Skeletal muscle tissue (tissue), 3 donors: ENCODE measurements at regions not wholly inside any gene's neighbourhood (a gene's known extent, or its start where the extent isn't known, plus 50 kb on each side); places are given as distances from the start of the nearest gene placed in this dataset.

Experiments used
- H3K27ac ChIP-seq: one replicate; pipeline ENCODE4 v1.7.0; 2013; ENCODE audit warnings: mild to moderate bottlenecking, low read depth, low read length, inconsistent platforms
- H3K27me3 ChIP-seq, 3 donors: one replicate each; pipeline ENCODE4 v1.7.0; 2013; ENCODE audit warnings: low read length in 3 of 3; ENCODE audit not compliant: control insufficient read depth in 3 of 3, insufficient read depth in 3 of 3
- H3K36me3 ChIP-seq, 3 donors: one replicate each; pipeline ENCODE4 v1.7.0; 2013; ENCODE audit warnings: low read length in 3 of 3; ENCODE audit not compliant: control insufficient read depth in 3 of 3, insufficient read depth in 3 of 3
- H3K4me1 ChIP-seq, 3 donors: one replicate each; pipeline ENCODE4 v1.7.0; 2013; ENCODE audit warnings: low read length in 3 of 3, mild to moderate bottlenecking in 3 of 3; ENCODE audit not compliant: control insufficient read depth in 3 of 3, insufficient read depth in 3 of 3
- H3K4me3 ChIP-seq, 3 donors: one replicate each; pipeline ENCODE4 v1.7.0; 2013; ENCODE audit warnings: low read length in 3 of 3
- H3K9ac ChIP-seq, 3 donors: one replicate each; pipeline ENCODE4 v1.7.0; 2013; ENCODE audit warnings: low read length in 3 of 3, mild to moderate bottlenecking in 3 of 3, moderate library complexity in 2 of 3, low read depth in 1 of 3
- H3K9me3 ChIP-seq, 3 donors: one replicate each; pipeline ENCODE4 v1.7.0; 2013; ENCODE audit warnings: low read length in 3 of 3; ENCODE audit not compliant: control insufficient read depth in 3 of 3
- donor health status: Osteomylitis.

DNA sequence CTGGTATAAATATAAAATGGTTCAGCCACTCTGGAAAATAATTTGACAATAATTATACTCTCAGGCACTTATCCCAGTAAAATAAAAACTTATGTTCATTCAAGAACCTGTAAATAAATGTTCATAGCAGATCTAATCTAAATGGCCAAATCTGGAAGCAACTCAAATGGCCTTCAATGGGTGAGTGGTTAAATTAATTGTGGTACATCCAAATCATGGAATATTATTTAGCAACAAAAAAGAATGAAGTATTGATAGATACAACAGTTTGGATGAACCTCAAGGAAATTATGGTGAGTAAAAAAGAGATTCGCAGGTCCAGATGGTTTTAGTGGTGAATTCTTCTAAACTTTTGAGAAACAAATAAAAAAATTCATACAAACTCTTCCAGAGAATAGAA is 287.0 kb upstream of the ZC3H12C start:
- Histone ChIP-seq H3K4me1 (no peaks in the 10 kb centered on the region), H3K27ac (no peak overlapping the region), H3K4me3 (no peak overlapping the region), H3K27me3 (no peaks in the 10 kb centered on the region), H3K9ac (no peak overlapping the region), H3K9me3 (no peaks in the 10 kb centered on the region), H3K36me3 (no peaks in the 10 kb centered on the region)

DNA sequence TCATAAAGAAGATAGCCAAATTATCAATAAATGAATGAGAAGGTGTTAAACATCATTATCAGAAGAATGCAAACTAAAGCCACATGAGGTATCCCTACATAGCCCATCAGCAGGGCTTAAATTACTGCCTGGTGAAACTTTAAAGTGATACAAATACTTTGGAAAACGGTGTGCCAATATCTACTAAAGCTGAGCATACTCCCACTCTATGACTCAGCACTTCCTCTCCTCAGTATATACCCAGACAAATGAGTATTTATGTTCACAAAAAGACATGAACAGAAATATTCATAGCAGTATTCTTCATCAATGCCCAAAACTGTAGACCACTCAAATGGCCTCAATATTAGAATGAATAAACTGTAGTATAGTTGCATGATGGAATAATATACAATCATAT is 284.6 kb upstream of the ZC3H12C start:
- Histone ChIP-seq H3K4me3 (no peak overlapping the region), H3K9me3 (no peaks in the 10 kb centered on the region), H3K4me1 (no peaks in the 10 kb centered on the region), H3K9ac (no peak overlapping the region), H3K36me3 (no peaks in the 10 kb centered on the region), H3K27me3 (no peaks in the 10 kb centered on the region), H3K27ac (no peak overlapping the region)

DNA sequence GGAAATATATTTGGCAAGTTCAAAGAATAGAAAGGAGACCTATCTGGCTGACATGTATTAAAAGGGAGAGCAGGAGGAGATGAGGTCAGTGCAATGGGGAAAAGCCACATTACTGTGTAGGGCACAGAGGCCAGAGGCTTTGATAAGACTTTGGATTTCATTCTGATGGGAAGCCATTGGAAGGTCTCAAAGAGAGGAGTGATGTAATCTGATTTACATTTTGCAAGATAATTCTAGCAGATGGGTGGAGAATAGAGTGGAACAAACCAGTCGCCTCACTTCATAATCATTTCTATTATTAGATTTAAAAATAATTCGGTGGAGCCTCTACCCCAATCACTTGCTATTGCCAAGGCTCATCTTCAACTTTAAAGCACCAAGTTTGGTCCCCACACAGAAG is 278.4 kb upstream of the ZC3H12C start:
- Histone ChIP-seq H3K9ac (no peak overlapping the region), H3K36me3 (no peaks in the 10 kb centered on the region), H3K27ac (no peak overlapping the region), H3K9me3 (no peaks in the 10 kb centered on the region), H3K4me3 (no peak overlapping the region), H3K27me3 (no peaks in the 10 kb centered on the region), H3K4me1 (no peaks in the 10 kb centered on the region)

DNA sequence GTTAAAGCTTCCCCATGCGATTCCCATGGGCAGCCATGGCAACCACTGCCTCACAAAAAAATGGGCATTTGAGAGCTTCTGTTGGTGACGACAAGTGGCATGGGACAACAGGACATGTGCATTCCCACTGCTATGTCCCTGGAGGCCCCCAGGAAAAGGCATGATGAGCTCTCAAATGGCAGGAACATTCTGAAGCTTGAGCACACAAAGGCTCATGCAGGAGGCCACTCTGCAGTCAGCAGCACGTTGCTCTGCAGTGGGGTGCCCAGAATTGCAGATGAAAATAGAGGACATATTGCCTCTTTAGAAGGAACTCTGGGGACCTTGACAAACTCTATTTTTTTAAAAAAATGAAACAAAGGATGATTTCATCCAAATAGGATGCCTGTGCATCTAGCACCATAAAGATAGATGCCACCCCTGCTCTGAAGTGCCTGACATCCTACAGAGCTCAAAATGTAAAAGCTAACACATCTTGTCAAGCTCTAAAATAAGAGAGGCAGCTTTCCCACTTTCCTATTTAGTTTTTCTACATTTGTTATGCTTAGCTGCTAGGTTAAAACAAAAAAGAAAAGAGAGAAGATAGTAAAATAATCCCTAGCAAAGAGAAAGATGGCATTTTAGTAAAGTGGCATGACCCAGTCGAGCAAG is 277.6 kb upstream of the ZC3H12C start:
- no peaks in the 10 kb centered on the region for H3K27me3 ChIP-seq
- no peak overlapping the region for H3K9ac ChIP-seq
- H3K27ac ChIP-seq = no peak overlapping the region
- no peaks in the 10 kb centered on the region for H3K36me3 ChIP-seq
- H3K4me1 ChIP-seq = no peaks in the 10 kb centered on the region
- H3K4me3 ChIP-seq = no peak overlapping the region
- no peaks in the 10 kb centered on the region for H3K9me3 ChIP-seq

DNA sequence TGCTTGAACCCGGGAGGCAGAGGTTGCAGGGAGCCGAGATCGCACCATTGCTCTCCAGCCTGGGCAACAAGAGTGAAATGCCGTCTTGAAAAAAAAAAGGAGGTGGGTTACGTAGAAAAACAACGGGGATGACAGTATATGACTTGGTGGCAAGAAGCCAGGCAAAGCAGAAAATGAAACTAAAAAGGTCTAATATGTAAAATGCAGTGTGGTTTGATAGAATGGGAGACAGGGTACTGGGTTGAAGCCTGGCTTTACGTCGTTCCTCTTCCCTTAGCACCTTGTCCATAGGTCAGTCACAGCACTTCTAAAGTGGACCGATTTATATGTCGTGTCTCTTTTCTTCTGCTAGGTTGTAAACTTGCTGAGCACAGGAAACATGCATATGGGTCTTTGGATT is 274.9 kb upstream of the ZC3H12C start:
- H3K9ac ChIP-seq = no peak overlapping the region
- no peaks in the 10 kb centered on the region for H3K27me3 ChIP-seq
- no peak overlapping the region for H3K27ac ChIP-seq
- no peak overlapping the region for H3K4me3 ChIP-seq
- H3K36me3 ChIP-seq = no peaks in the 10 kb centered on the region
- no peaks in the 10 kb centered on the region for H3K4me1 ChIP-seq
- H3K9me3 ChIP-seq = no peaks in the 10 kb centered on the region

GRCh38 chr11:109819410-109819809 is 273.8 kb upstream of the ZC3H12C start:
- Histone ChIP-seq H3K4me3 (no peak overlapping the region), H3K9ac (no peak overlapping the region)

GRCh38 chr11:109821511-109821910 is 271.7 kb upstream of the ZC3H12C start:
- Histone ChIP-seq H3K9ac (no peak overlapping the region), H3K27ac (no peak overlapping the region), H3K36me3 (no peaks in the 10 kb centered on the region), H3K9me3 (no peaks in the 10 kb centered on the region), H3K4me3 (no peak overlapping the region), H3K27me3 (peaks cover 0 to 3% (median 0%) of the 10 kb centered on the region in 3 donors), H3K4me1 (no peaks in the 10 kb centered on the region)

More at GRCh38 chr11:109819410-109819809, 273.8 kb upstream of the ZC3H12C start:
- Histone ChIP-seq H3K4me1 (no peaks in the 10 kb centered on the region), H3K9me3 (no peaks in the 10 kb centered on the region), H3K36me3 (no peaks in the 10 kb centered on the region), H3K27ac (no peak overlapping the region), H3K27me3 (peaks cover 0 to 3% (median 0%) of the 10 kb centered on the region in 3 donors)

- H3K27me3 ChIP-seq = peaks cover 0 to 3% (median 0%) of the 10 kb centered on the region in 3 donors
- no peaks in the 10 kb centered on the region for H3K36me3 ChIP-seq
- H3K9me3 ChIP-seq = no peaks in the 10 kb centered on the region
- no peak overlapping the region for H3K27ac ChIP-seq
- H3K4me1 ChIP-seq = no peaks in the 10 kb centered on the region
- H3K9ac ChIP-seq = no peak overlapping the region
- no peak overlapping the region for H3K4me3 ChIP-seq
Measured at GRCh38 chr11:109822436-109823102, 270.6 kb upstream of the ZC3H12C start.

GRCh38 chr11:109828387-109828786 is 264.8 kb upstream of the ZC3H12C start:
- no peak overlapping the region for H3K27ac ChIP-seq
- no peak overlapping the region for H3K4me3 ChIP-seq
- no peaks in the 10 kb centered on the region for H3K36me3 ChIP-seq
- no peak overlapping the region for H3K9ac ChIP-seq
- no peaks in the 10 kb centered on the region for H3K9me3 ChIP-seq
- peaks cover 0 to 3% (median 0%) of the 10 kb centered on the region in 3 donors for H3K27me3 ChIP-seq
- H3K4me1 ChIP-seq = no peaks in the 10 kb centered on the region

DNA sequence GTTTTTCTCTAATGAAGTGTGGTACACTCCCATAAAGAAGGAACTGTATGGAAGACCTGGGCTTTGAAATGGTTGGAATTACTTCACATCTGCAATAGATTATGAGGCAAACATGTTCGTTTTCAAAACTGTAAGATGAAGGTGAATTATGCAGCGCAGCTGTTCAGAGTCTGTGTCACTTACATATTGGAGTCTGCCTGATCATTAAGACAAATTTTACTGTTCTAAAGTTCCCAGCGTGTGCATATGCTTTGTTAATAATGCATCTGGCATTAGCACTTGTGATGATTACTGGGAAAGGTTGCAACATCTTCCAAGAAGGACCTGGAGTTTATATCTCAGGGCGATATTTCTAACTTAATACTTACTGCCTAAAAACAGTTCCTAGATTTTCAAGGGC is 255.2 kb upstream of the ZC3H12C start:
- H3K36me3 ChIP-seq = no peaks in the 10 kb centered on the region
- H3K9ac ChIP-seq = no peak overlapping the region
- no peaks in the 10 kb centered on the region for H3K4me1 ChIP-seq
- H3K4me3 ChIP-seq = no peak overlapping the region
- H3K27ac ChIP-seq = no peak overlapping the region
- H3K9me3 ChIP-seq = peaks cover 0 to 3% (median 0%) of the 10 kb centered on the region in 3 donors
- H3K27me3 ChIP-seq = no peaks in the 10 kb centered on the region
